Motor neuron (in vitro differentiated cells): ENCODE measurements at regions not wholly inside any gene's neighbourhood (a gene's known extent, or its start where the extent isn't known, plus 50 kb on each side); places are given as distances from the start of the nearest gene placed in this dataset.
A peak's percentile ranks its signal among the peaks of the same experiment; 100 is the strongest.

Experiments used
- ATAC-seq, 8 experiments: fragments of 200-7000 bp; cut with Tn5 transposase; replicated peaks in 6 of 8; 2 replicates each; pipeline ENCODE4 v1.8.0; 2021; ENCODE audit warnings: mild to moderate bottlenecking in 8 of 8, moderate library complexity in 8 of 8
- H3K27ac ChIP-seq, 2 donors: fragments of 250-450 bp; sonication (Bioruptor Pico); 2 replicates each; pipeline ENCODE4 v1.9.0; 2021; ENCODE audit warnings: antibody characterized with exemption in 2 of 2, mild to moderate bottlenecking in 2 of 2, moderate library complexity in 1 of 2
- H3K4me1 ChIP-seq, 2 donors: fragments of 250-450 bp; sonication (Bioruptor Pico); replicated peaks in 1 of 2; 2 replicates each; pipeline ENCODE4 v1.6.1; 2021; ENCODE audit warnings: antibody characterized with exemption in 2 of 2, mild to moderate bottlenecking in 2 of 2, moderate library complexity in 1 of 2
- H3K4me3 ChIP-seq, 5 donors: fragments of 250-450 bp; sonication (Bioruptor Pico); 2 replicates each; pipeline ENCODE4 v1.9.0; 2021; ENCODE audit warnings: antibody characterized with exemption in 5 of 5, mild to moderate bottlenecking in 5 of 5, moderate library complexity in 4 of 5
- WGBS, 10 experiments: fragments of 450-650 bp; shearing (Covaris generic); methylation state at CpG; one replicate each; pipeline ENCODE4 v1.0.0; 2022; 5-methylcytosine and 5-hydroxymethylcytosine counted together
- in situ Hi-C, 9 experiments: fragments of 400-800 bp; cut with MboI; loops; one replicate each; pipeline ENCODE4 v1.15.0; 2021; ENCODE audit warnings: low sequenced_read_pairs in 9 of 9, low pct_unique_long_range_greater_than_20kb in 2 of 9; ENCODE audit not compliant: unreplicated experiment in 9 of 9

GRCh38 chr18:51953521-51953920 is 386.5 kb upstream of the DCC start:
- in situ Hi-C loops = no loop called here
- H3K27ac ChIP-seq = no peak overlapping the region
- ATAC-seq = no peak
- WGBS, 10 experiments = 0 to 100% (median 81%) methylated on average over 1 to 3 of the region's 3 CpGs; no CpG with 5 or more reads in 2 of the 10 experiments
- no peak overlapping the region for H3K4me3 ChIP-seq
- no peaks in the 10 kb centered on the region for H3K4me1 ChIP-seq

GRCh38 chr18:51955136-51955535 is 384.9 kb upstream of the DCC start:
- H3K27ac ChIP-seq = no peak overlapping the region
- WGBS, 10 experiments = 22 to 100% (median 82%) methylated on average over 2 to 6 of the region's 6 CpGs; no CpG with 5 or more reads in 5 of the 10 experiments
- no peak for ATAC-seq
- no peaks in the 10 kb centered on the region for H3K4me1 ChIP-seq
- in situ Hi-C loops = no loop called here
- H3K4me3 ChIP-seq = no peak overlapping the region

- H3K4me3 ChIP-seq = no peak overlapping the region
- H3K27ac ChIP-seq = no peak overlapping the region
- in situ Hi-C loops = no loop called here
- no peaks in the 10 kb centered on the region for H3K4me1 ChIP-seq
- 0 to 100% (median 90%) methylated on average over 1 to 4 of the region's 4 CpGs for WGBS, 10 experiments
- ATAC-seq = no peak
These were observed 383.0 kb upstream of the DCC start for GRCh38 chr18:51957001-51957400.

- Histone ChIP-seq H3K4me1 (no peaks in the 10 kb centered on the region), H3K4me3 (no peak overlapping the region), H3K27ac (no peak overlapping the region)
- in situ Hi-C loops = no loop called here
- ATAC-seq = no peak
- 0 to 100% (median 85%) methylated on average over 1 to 3 of the region's 3 CpGs; no CpG with 5 or more reads in 1 of the 10 experiments for WGBS, 10 experiments
These were observed 359.9 kb upstream of the DCC start for GRCh38 chr18:51980101-51980500.

GRCh38 chr18:51988277-51988676 is 351.7 kb upstream of the DCC start:
- Histone ChIP-seq H3K4me1 (no peaks in the 10 kb centered on the region), H3K4me3 (no peak overlapping the region), H3K27ac (no peak overlapping the region)
- in situ Hi-C loops = no loop called here
- WGBS, 10 experiments = 6 to 27% (median 17%) methylated on average over 2 of the region's 2 CpGs; no CpG with 5 or more reads in 5 of the 10 experiments
- ATAC-seq = no peak

- ATAC-seq = no peak
- H3K27ac ChIP-seq = no peak overlapping the region
- 0 to 100% (median 83%) methylated on average over 1 to 2 of the region's 2 CpGs; no CpG with 5 or more reads in 1 of the 10 experiments for WGBS, 10 experiments
- in situ Hi-C loops = no loop called here
- H3K4me3 ChIP-seq = no peak overlapping the region
- H3K4me1 ChIP-seq = peaks cover 5 to 8% of the 10 kb centered on the region in 2 donors
These were observed 342.9 kb upstream of the DCC start for GRCh38 chr18:51997129-51997528.

GRCh38 chr18:51998066-51998465 is 341.9 kb upstream of the DCC start:
- H3K4me1 ChIP-seq = peaks cover 5 to 8% of the 10 kb centered on the region in 2 donors
- in situ Hi-C loops = no loop called here
- 10 to 94% (median 65%) methylated on average over 2 to 3 of the region's 3 CpGs; no CpG with 5 or more reads in 2 of the 10 experiments for WGBS, 10 experiments

GRCh38 chr18:51998711-51999110 is 341.3 kb upstream of the DCC start:
- Histone ChIP-seq H3K4me1 (peaks cover 5 to 8% of the 10 kb centered on the region in 2 donors), H3K4me3 (no peak overlapping the region), H3K27ac (no peak overlapping the region)
- in situ Hi-C loops = no loop called here
- ATAC-seq = no peak
- WGBS, 10 experiments = 0 to 97% (median 72%) methylated on average over 2 to 3 of the region's 3 CpGs; no CpG with 5 or more reads in 3 of the 10 experiments

More at GRCh38 chr18:51998066-51998465, 341.9 kb upstream of the DCC start:
- ATAC-seq = peak in 4 of 8 experiments; percentile 30 to 84 (median 59)
- Histone ChIP-seq H3K27ac (no peak overlapping the region), H3K4me3 (no peak overlapping the region)

GRCh38 chr18:51999351-51999750 is 340.6 kb upstream of the DCC start:
- WGBS, 10 experiments = 0 to 75% (median 27%) methylated on average over 1 to 2 of the region's 2 CpGs; no CpG with 5 or more reads in 2 of the 10 experiments
- no peak overlapping the region for H3K27ac ChIP-seq
- ATAC-seq = no peak
- H3K4me1 ChIP-seq = peaks cover 5% of the 10 kb centered on the region in 2 donors
- in situ Hi-C loops = no loop called here
- no peak overlapping the region for H3K4me3 ChIP-seq

GRCh38 chr18:52000435-52000834 is 339.6 kb upstream of the DCC start:
- in situ Hi-C loops = no loop called here
- WGBS, 10 experiments = 0 to 100% (median 83%) methylated on average over 1 of the region's 1 CpG; no CpG with 5 or more reads in 5 of the 10 experiments
- H3K4me3 ChIP-seq = no peak overlapping the region
- no peak for ATAC-seq
- peaks cover 0 to 5% of the 10 kb centered on the region in 2 donors for H3K4me1 ChIP-seq
- H3K27ac ChIP-seq = no peak overlapping the region

- in situ Hi-C loops = no loop called here
- no peak for ATAC-seq
- WGBS, 10 experiments = 0 to 78% (median 57%) methylated on average over 1 of the region's 1 CpG; no CpG with 5 or more reads in 1 of the 10 experiments
- H3K4me3 ChIP-seq = no peak overlapping the region
- H3K4me1 ChIP-seq = peaks cover 5 to 6% of the 10 kb centered on the region in 2 donors
- no peak overlapping the region for H3K27ac ChIP-seq
These were observed 338.9 kb upstream of the DCC start for GRCh38 chr18:52001106-52001505.

- Histone ChIP-seq H3K4me1 (peaks cover 5 to 7% of the 10 kb centered on the region in 2 donors), H3K4me3 (no peak overlapping the region), H3K27ac (no peak overlapping the region)
- 16 to 100% (median 82%) methylated on average over 1 to 6 of the region's 6 CpGs; no CpG with 5 or more reads in 1 of the 10 experiments for WGBS, 10 experiments
- in situ Hi-C loops = no loop called here
- no peak for ATAC-seq
These were observed 337.4 kb upstream of the DCC start for GRCh38 chr18:52002600-52002999.

GRCh38 chr18:52007105-52007504 is 332.9 kb upstream of the DCC start:
- Histone ChIP-seq H3K27ac (no peak overlapping the region), H3K4me1 (peaks cover 0 to 10% of the 10 kb centered on the region in 2 donors), H3K4me3 (no peak overlapping the region)
- ATAC-seq = no peak
- in situ Hi-C loops = no loop called here
- 0 to 100% (median 51%) methylated on average over 1 to 2 of the region's 2 CpGs; no CpG with 5 or more reads in 1 of the 10 experiments for WGBS, 10 experiments

GRCh38 chr18:52008330-52008729 is 331.7 kb upstream of the DCC start:
- WGBS, 10 experiments = 0 to 100% (median 50%) methylated on average over 1 to 3 of the region's 3 CpGs
- no peak overlapping the region for H3K4me3 ChIP-seq
- H3K27ac ChIP-seq = no peak overlapping the region
- in situ Hi-C loops = no loop called here
- peaks cover 0 to 10% of the 10 kb centered on the region in 2 donors for H3K4me1 ChIP-seq
- ATAC-seq = no peak
